ENCODE measurements at regions not wholly inside any gene's neighbourhood (a gene's known extent, or its start where the extent isn't known, plus 50 kb on each side); places are given as distances from the start of the nearest gene placed in this dataset.

- no peak for DNase-seq
These were observed 863.2 kb downstream of the LRFN5 start for GRCh38 chr14:42469637-42470426.

- no peak for DNase-seq
These were observed 854.0 kb downstream of the LRFN5 start for GRCh38 chr14:42460673-42461072.

GRCh38 chr14:42459171-42459685, 852.6 kb downstream of the LRFN5 start:
- DNase-seq: no peak

GRCh38 chr14:42441615-42442014, 834.9 kb downstream of the LRFN5 start:
- DNase-seq: no peak

GRCh38 chr14:42437809-42438208, 831.1 kb downstream of the LRFN5 start:
- peak in 1 of 2 donors; percentile 1 for DNase-seq

GRCh38 chr14:42429401-42429800, 822.7 kb downstream of the LRFN5 start:
- DNase-seq: no peak

- DNase-seq: peak in 1 of 2 donors; percentile 31
These were observed 822.3 kb downstream of the LRFN5 start for GRCh38 chr14:42428996-42429395.

- DNase-seq: no peak
These were observed 817.8 kb downstream of the LRFN5 start for GRCh38 chr14:42424501-42424900.

GRCh38 chr14:42421377-42422078, 814.9 kb downstream of the LRFN5 start:
- DNase-seq: no peak

GRCh38 chr14:42420071-42420470, 813.4 kb downstream of the LRFN5 start:
- no peak for DNase-seq

GRCh38 chr14:42407153-42407552, 800.5 kb downstream of the LRFN5 start:
- DNase-seq: no peak

GRCh38 chr14:42391146-42391834, 784.6 kb downstream of the LRFN5 start:
- DNase-seq: no peak

- no peak for DNase-seq
These were observed 772.2 kb downstream of the LRFN5 start for GRCh38 chr14:42378880-42379279.

- no peak for DNase-seq
These were observed 771.6 kb downstream of the LRFN5 start for GRCh38 chr14:42378274-42378673.

GRCh38 chr14:42374332-42374731, 767.7 kb downstream of the LRFN5 start:
- no peak for DNase-seq

GRCh38 chr14:42370056-42370455, 763.4 kb downstream of the LRFN5 start:
- no peak for DNase-seq

GRCh38 chr14:42368234-42368633, 761.6 kb downstream of the LRFN5 start:
- DNase-seq: no peak

- DNase-seq: no peak
These were observed 746.6 kb downstream of the LRFN5 start for GRCh38 chr14:42353315-42353714.

GRCh38 chr14:42335918-42336317, 729.2 kb downstream of the LRFN5 start:
- DNase-seq: no peak

GRCh38 chr14:42334931-42335330, 728.3 kb downstream of the LRFN5 start:
- DNase-seq: no peak

GRCh38 chr14:42323426-42323825, 716.8 kb downstream of the LRFN5 start:
- peak; percentile 45 for DNase-seq

- DNase-seq: peak; percentile 90 to 94
These were observed 716.0 kb downstream of the LRFN5 start for GRCh38 chr14:42322531-42323284.
